ENCODE measurements at regions not wholly inside any gene's neighbourhood (a gene's known extent, or its start where the extent isn't known, plus 50 kb on each side); places are given as distances from the start of the nearest gene placed in this dataset.

- ATAC-seq: no peak
- H3K4me3 ChIP-seq (ENCODE audit: low read length): no peak overlapping the region
- no peaks in the 10 kb centered on the region for H4K20me1 ChIP-seq (ENCODE audit: low read length)
These were observed 116.8 kb upstream of the CDH4 start for GRCh38 chr20:61135266-61135665.

DNA sequence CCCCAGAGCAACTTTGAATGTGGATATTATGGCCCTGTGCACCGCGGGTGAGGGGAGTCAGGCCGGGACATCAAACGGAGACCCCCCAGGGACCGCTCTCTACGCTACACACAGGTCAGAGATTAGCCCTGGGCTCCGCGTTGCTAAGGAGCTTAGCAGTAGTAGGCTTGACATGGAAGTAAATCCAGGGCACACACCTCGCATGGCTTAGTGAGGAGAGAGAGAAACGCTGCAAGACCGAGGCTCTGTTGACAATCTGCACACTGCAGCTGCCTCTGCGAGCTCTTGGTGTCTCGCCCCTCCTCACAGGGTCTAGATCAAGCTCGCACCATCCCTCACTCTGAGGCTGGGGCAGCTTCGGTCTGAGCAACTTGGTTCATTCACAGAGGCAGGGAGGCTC is 116.1 kb upstream of the CDH4 start:
- DNase-seq: no peak
- no peak for ATAC-seq
- Histone ChIP-seq H3K9me3 (ENCODE audit: low read length) (no peaks in the 10 kb centered on the region), H4K20me1 (ENCODE audit: low read length) (no peaks in the 10 kb centered on the region), H3K27ac (ENCODE audit: low read length) (no peak overlapping the region), H3K9me2 (replicated peaks; ENCODE audit: low read length) (no peaks in the 10 kb centered on the region), H3K4me2 (ENCODE audit: low read length) (no peak overlapping the region), H3K9ac (ENCODE audit: low read length) (no peak overlapping the region), H3K27me3 (ENCODE audit: low read length) (peaks cover 17% of the 10 kb centered on the region; the same call in 1 of the 2 replicates), H3F3A (ENCODE audit: low read length, unreplicated experiment) (no peaks in the 10 kb centered on the region), H2AFZ (ENCODE audit: low read length) (no peak overlapping the region), H3K4me1 (ENCODE audit: insufficient read depth, low read length) (no peaks in the 10 kb centered on the region), H3K4me3 (ENCODE audit: low read length) (no peak overlapping the region), H3K36me3 (ENCODE audit: low read depth, low read length) (no peaks in the 10 kb centered on the region), H3K79me2 (ENCODE audit: low read length) (no peaks in the 10 kb centered on the region)
- intact Hi-C loops (cut with micrococcal nuclease): no loop called here
- ChIA-PET CTCF (no interaction called here), POLR2A (ENCODE audit: unreplicated experiment) (no interaction called here)
- TF ChIP-seq, protein P1, sequence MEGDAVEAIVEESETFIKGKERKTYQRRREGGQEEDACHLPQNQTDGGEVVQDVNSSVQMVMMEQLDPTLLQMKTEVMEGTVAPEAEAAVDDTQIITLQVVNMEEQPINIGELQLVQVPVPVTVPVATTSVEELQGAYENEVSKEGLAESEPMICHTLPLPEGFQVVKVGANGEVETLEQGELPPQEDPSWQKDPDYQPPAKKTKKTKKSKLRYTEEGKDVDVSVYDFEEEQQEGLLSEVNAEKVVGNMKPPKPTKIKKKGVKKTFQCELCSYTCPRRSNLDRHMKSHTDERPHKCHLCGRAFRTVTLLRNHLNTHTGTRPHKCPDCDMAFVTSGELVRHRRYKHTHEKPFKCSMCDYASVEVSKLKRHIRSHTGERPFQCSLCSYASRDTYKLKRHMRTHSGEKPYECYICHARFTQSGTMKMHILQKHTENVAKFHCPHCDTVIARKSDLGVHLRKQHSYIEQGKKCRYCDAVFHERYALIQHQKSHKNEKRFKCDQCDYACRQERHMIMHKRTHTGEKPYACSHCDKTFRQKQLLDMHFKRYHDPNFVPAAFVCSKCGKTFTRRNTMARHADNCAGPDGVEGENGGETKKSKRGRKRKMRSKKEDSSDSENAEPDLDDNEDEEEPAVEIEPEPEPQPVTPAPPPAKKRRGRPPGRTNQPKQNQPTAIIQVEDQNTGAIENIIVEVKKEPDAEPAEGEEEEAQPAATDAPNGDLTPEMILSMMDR (conservative IDR thresholded peaks at IDR 0.05; ENCODE audit: low read depth, low read length): no peak
- TF ChIP-seq EZH2phosphoT487 (IDR thresholded peaks at IDR 0.05; ENCODE audit: borderline replicate concordance, low read length): no peak
- no peak for TF ChIP-seq EZH2 (IDR thresholded peaks at IDR 0.05; ENCODE audit: low read length, unreplicated experiment)
- no TSS peak for BruUV-seq (replicated peaks)

More at GRCh38 chr20:61135266-61135665, 116.8 kb upstream of the CDH4 start:
- no peak for DNase-seq
- POLR2A ChIA-PET (ENCODE audit: unreplicated experiment): no interaction called here
- Histone ChIP-seq H3K36me3 (ENCODE audit: low read depth, low read length) (no peaks in the 10 kb centered on the region), H2AFZ (ENCODE audit: low read length) (no peak overlapping the region), H3F3A (ENCODE audit: low read length, unreplicated experiment) (no peaks in the 10 kb centered on the region), H3K9ac (ENCODE audit: low read length) (no peak overlapping the region), H3K9me3 (ENCODE audit: low read length) (no peaks in the 10 kb centered on the region), H3K27ac (ENCODE audit: low read length) (no peak overlapping the region), H3K79me2 (ENCODE audit: low read length) (no peaks in the 10 kb centered on the region), H3K9me2 (replicated peaks; ENCODE audit: low read length) (no peaks in the 10 kb centered on the region), H3K4me2 (ENCODE audit: low read length) (no peak overlapping the region), H3K4me1 (ENCODE audit: insufficient read depth, low read length) (no peaks in the 10 kb centered on the region), H3K27me3 (ENCODE audit: low read length) (peaks cover 17% of the 10 kb centered on the region; the same call in 1 of the 2 replicates)
- TF ChIP-seq EZH2phosphoT487 (IDR thresholded peaks at IDR 0.05; ENCODE audit: borderline replicate concordance, low read length) (no peak), EZH2 (IDR thresholded peaks at IDR 0.05; ENCODE audit: low read length, unreplicated experiment) (no peak)
- TF ChIP-seq, protein P1 (conservative IDR thresholded peaks at IDR 0.05; ENCODE audit: low read depth, low read length): no peak
- CTCF ChIA-PET: no interaction called here
- BruUV-seq (replicated peaks): no TSS peak
- intact Hi-C loops (cut with micrococcal nuclease): no loop called here

DNA sequence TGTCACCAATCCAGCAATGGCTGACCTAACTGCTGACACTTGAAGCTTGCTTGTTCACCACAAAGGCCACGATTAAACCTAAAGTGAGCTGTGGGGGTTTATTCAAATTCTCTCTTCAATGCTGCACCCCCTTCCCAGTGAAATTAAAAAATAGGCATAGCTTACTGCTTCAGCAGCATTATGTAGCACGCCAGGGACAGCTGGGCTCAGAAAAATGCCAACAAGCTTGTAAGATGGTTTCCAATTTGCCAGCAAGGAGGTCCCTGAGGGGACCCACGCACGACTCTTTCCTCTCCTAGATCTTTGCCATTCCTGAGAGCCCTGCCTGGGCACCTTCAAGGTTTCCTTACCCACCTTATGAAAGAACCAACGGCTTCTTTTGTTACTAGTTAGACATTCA is 113.5 kb upstream of the CDH4 start:
- Histone ChIP-seq H3K36me3 (ENCODE audit: low read depth, low read length) (no peaks in the 10 kb centered on the region), H3K9me2 (replicated peaks; ENCODE audit: low read length) (no peaks in the 10 kb centered on the region), H3K79me2 (ENCODE audit: low read length) (no peaks in the 10 kb centered on the region), H3K27me3 (ENCODE audit: low read length) (peaks cover 17% of the 10 kb centered on the region; the same call in 1 of the 2 replicates), H2AFZ (ENCODE audit: low read length) (no peak overlapping the region), H3K27ac (ENCODE audit: low read length) (no peak overlapping the region), H4K20me1 (ENCODE audit: low read length) (no peaks in the 10 kb centered on the region), H3F3A (ENCODE audit: low read length, unreplicated experiment) (no peaks in the 10 kb centered on the region), H3K4me3 (ENCODE audit: low read length) (no peak overlapping the region), H3K4me2 (ENCODE audit: low read length) (no peak overlapping the region), H3K9ac (ENCODE audit: low read length) (no peak overlapping the region), H3K4me1 (ENCODE audit: insufficient read depth, low read length) (no peaks in the 10 kb centered on the region), H3K9me3 (ENCODE audit: low read length) (no peaks in the 10 kb centered on the region)
- DNase-seq (no peak), ATAC-seq (no peak)
- TF ChIP-seq EZH2 (IDR thresholded peaks at IDR 0.05; ENCODE audit: low read length, unreplicated experiment): no peak
- no peak for TF ChIP-seq EZH2phosphoT487 (IDR thresholded peaks at IDR 0.05; ENCODE audit: borderline replicate concordance, low read length)
- TF ChIP-seq, protein P1 (conservative IDR thresholded peaks at IDR 0.05; ENCODE audit: low read depth, low read length): no peak
- ChIA-PET CTCF (no interaction called here), POLR2A (ENCODE audit: unreplicated experiment) (no interaction called here)
- intact Hi-C loops (cut with micrococcal nuclease): no loop called here
- BruUV-seq (replicated peaks): no TSS peak
